ENCODE measurements at regions not wholly inside any gene's neighbourhood (a gene's known extent, or its start where the extent isn't known, plus 50 kb on each side); places are given as distances from the start of the nearest gene placed in this dataset.

DNA sequence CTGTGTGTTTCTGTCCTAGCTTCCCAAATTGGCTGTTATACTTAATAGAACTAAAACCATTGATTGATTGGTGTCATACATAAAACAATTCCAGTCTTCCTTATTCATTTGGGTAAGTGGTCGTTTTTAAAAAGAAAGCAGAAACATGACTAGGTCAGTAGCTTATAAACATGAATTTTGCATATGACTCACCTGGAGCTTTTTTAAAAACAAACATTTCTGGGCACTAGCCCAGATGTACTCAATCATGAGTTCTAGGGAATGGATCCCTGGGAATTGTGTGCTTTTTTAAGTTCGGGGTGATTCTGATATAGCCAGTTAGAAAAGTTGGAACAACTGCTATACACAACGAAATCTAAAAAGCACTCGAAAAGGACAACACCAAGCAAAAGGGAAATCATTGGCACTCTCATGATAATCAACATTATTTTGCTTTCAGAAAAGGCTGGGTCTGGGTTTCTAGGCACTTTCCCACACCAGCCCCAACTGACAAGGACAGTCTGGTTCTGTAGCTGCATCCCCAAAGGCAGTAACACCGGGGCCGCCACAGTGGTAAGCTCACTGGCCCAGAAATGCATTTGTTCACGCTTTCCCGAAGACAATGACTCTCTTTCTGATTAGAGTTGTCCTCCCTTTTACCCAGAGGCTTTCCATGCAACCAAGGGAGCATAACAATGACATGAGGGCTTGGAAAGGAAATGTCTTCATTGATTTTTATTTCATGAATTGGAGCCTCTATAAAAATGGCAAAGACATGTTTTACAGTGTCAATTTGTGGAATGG lies 664.9 kb upstream of the WWC1 start:
- Mint-ChIP-seq H3K27me3 (ENCODE audit: low read depth in 3 of 3) (peaks cover 0 to 4% (median 0%) of the 10 kb centered on the region in 3 donors), H3K4me3 (no peak overlapping the region), H3K4me1 (no peaks in the 10 kb centered on the region), H3K36me3 (no peaks in the 10 kb centered on the region), H3K27ac (no peak overlapping the region), H3K9me3 (peaks cover 0 to 22% (median 6%) of the 10 kb centered on the region in 6 donors)
- no peak for DNase-seq

DNA sequence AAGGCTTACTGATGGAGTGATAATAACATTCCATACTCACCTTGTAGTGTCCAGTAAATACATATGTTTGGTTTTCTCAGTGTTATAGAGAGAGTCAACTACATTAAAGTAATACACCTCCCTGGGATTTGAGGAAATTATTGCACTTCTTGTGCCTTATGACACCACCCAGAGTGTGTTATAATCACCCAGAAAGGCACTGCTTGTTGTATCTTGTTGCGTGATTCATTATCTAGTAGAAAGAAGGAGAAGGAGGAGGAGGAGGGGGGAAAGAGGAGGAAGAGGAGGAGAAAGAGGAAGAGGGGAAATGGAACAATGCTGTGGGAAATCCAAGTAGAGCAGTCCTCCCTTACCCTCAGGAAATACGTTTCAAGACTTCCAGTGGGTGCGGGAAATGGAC lies 661.8 kb upstream of the WWC1 start:
- peaks cover 0 to 11% (median 4%) of the 10 kb centered on the region in 6 donors for H3K9me3 Mint-ChIP-seq
- no peaks in the 10 kb centered on the region for H3K4me1 Mint-ChIP-seq
- H3K27ac Mint-ChIP-seq = no peak overlapping the region
- H3K36me3 Mint-ChIP-seq = no peaks in the 10 kb centered on the region
- no peak for DNase-seq
- H3K27me3 Mint-ChIP-seq (ENCODE audit: low read depth in 3 of 3) = peaks cover 0 to 4% (median 0%) of the 10 kb centered on the region in 3 donors
- no peak overlapping the region for H3K4me3 Mint-ChIP-seq

DNA sequence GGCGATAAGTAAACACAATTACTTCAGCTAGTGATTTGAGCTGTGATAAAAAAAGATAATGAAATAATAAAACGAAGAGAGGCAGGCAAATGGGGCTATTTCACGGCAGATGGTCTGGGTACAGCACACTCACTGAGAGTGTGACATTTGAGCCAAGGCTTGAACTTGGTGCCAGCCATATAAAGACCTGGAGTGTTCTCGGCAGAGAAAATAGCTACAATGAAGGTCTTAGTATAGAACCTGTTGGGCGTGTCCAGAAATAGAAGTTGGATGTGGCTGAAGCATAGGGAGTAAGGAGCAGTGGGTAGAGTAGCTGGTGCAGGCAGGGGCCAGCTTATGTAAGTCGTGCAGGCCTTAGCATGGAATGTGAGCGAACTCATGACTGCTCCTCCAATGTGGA lies 660.3 kb upstream of the WWC1 start:
- Mint-ChIP-seq H3K9me3 (peaks cover 0 to 5% (median 3%) of the 10 kb centered on the region in 6 donors), H3K27me3 (ENCODE audit: low read depth in 3 of 3) (peaks cover 0 to 4% (median 0%) of the 10 kb centered on the region in 3 donors), H3K4me3 (no peak overlapping the region), H3K27ac (no peak overlapping the region), H3K4me1 (no peaks in the 10 kb centered on the region), H3K36me3 (no peaks in the 10 kb centered on the region)
- DNase-seq = no peak

DNA sequence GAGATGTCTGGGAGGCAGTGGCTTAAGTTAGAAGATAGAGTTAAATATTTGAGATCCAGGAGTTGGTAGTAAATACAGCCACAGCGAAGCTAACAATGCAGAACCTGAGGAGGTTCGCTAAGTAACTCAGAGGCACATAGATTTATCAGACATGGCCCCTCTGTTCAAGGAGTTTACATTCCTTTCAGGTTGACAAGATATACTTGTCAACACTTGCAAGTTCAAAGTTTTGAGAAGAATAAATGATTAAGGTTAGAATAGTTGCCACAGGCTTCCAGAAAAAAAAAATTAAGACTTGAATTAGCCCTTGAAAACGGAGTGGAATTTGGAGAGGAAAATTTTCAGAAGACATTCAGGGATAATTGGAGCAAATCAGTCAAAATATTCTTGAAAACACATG lies 658.3 kb upstream of the WWC1 start:
- peaks cover 0 to 2% (median 0%) of the 10 kb centered on the region in 3 donors for H3K27me3 Mint-ChIP-seq (ENCODE audit: low read depth in 3 of 3)
- peaks cover 0 to 5% (median 2%) of the 10 kb centered on the region in 6 donors for H3K9me3 Mint-ChIP-seq
- no peak for DNase-seq
- H3K36me3 Mint-ChIP-seq = no peaks in the 10 kb centered on the region
- no peak overlapping the region for H3K27ac Mint-ChIP-seq
- no peaks in the 10 kb centered on the region for H3K4me1 Mint-ChIP-seq
- no peak overlapping the region for H3K4me3 Mint-ChIP-seq

DNA sequence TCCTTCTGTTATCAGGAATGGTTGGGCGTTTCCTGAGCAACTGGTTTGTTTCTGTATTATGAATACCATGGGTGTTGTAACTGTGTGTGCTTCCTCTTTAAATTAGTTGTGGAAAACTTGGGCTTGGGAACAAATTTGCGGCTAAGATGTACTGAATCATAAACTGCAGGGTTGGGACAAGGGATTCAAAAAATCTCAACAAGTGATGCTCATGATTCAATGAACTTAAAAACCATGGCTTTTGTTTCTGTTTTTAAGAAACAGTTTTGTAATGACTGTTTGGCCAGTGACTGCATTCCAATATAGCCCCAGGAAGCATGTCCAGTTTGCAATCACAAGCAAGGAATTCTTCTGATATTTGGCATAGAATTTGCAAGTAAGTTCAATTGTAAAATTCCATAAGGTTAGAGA lies 657.5 kb upstream of the WWC1 start:
- H3K27me3 Mint-ChIP-seq (ENCODE audit: low read depth in 3 of 3) = peaks cover 0 to 2% (median 0%) of the 10 kb centered on the region in 3 donors
- no peaks in the 10 kb centered on the region for H3K4me1 Mint-ChIP-seq
- H3K4me3 Mint-ChIP-seq = no peak overlapping the region
- no peak for DNase-seq
- H3K36me3 Mint-ChIP-seq = no peaks in the 10 kb centered on the region
- H3K9me3 Mint-ChIP-seq = peaks cover 0 to 5% (median 2%) of the 10 kb centered on the region in 6 donors
- no peak overlapping the region for H3K27ac Mint-ChIP-seq

DNA sequence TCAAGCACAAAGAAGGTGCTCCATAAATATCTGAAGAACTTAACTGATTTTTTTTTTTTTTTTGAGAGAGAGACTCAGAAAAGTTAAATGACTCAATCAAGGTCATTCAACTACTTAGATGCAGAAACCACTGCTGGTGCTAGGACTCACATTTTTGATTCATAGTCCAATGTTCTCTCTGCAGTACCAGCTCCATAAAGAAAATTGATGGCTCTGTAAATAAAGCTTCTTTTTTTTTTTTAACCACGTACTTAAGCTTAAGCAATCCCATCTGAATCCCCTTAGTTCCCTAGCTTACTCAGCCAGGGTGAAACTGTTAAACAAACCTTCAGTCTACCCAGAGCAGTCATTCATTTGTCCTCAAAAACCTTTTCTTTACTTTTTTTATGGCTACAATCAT lies 657.0 kb upstream of the WWC1 start:
- no peak for DNase-seq
- Mint-ChIP-seq H3K27ac (no peak overlapping the region), H3K4me3 (no peak overlapping the region), H3K9me3 (peaks cover 0 to 4% (median 2%) of the 10 kb centered on the region in 6 donors), H3K36me3 (no peaks in the 10 kb centered on the region), H3K27me3 (ENCODE audit: low read depth in 3 of 3) (peaks cover 0 to 2% (median 0%) of the 10 kb centered on the region in 3 donors), H3K4me1 (no peaks in the 10 kb centered on the region)

DNA sequence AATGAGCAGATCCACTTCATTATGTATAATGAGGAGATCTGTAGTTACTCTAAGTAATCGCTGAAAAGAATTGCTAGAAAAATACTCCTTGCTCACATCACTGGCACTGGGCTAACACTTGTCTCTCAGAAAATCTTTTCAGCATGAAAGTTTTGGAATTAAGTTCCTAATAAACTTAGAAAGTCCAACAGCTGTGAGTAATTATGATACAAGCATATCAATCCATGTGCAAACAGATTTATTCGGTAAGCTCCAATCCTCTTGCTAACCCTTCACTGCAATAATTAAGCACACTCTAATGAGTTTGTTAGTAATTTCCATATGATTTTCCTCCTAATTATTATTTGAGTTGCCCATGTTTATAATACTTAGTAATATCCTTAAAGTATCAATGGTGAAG lies 652.6 kb upstream of the WWC1 start:
- no peak overlapping the region for H3K27ac Mint-ChIP-seq
- no peaks in the 10 kb centered on the region for H3K36me3 Mint-ChIP-seq
- peaks cover 0 to 3% (median 0%) of the 10 kb centered on the region in 3 donors for H3K27me3 Mint-ChIP-seq (ENCODE audit: low read depth in 3 of 3)
- no peaks in the 10 kb centered on the region for H3K4me1 Mint-ChIP-seq
- DNase-seq = no peak
- H3K9me3 Mint-ChIP-seq = peaks cover 0 to 4% (median 0%) of the 10 kb centered on the region in 6 donors
- no peak overlapping the region for H3K4me3 Mint-ChIP-seq

DNA sequence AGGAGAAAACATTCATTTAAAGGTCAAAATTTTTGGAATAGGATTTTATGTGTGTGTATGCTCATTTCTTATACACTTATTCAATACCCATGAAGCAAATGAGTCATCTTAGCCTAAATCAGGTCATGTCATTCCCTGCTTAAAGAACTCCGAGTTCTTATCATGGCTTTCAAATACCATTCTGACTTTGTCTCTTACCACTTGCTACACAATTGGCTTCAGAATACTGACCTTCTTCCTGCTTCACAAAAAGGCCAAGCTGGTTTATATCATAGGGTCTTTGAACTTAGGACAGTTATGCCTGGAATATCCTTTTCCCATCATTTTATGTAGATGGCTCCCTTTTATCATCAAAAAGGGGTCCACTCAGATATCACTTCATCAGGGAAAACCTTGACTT lies 652.2 kb upstream of the WWC1 start:
- H3K4me1 Mint-ChIP-seq = no peaks in the 10 kb centered on the region

DNA sequence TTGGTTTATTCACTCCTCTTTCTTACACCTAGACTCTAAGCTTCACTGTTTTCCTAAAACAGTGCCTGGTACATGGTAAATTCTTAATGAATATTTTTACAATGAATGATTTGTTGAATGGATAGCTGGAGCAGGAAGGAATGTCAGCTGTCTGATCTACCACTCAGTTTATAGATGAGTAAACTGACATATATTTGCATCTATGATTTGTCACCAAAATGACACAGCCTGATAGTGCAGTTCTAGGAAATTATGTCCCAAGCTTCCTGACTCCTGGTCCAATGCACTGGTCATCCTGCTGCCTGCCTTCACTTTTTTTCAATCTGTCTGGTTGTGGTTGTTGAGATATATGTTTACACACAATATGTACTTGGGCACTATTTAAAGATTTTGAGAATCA lies 651.7 kb upstream of the WWC1 start:
- DNase-seq = no peak
- Mint-ChIP-seq H3K36me3 (no peaks in the 10 kb centered on the region), H3K27me3 (ENCODE audit: low read depth in 3 of 3) (peaks cover 0 to 3% (median 0%) of the 10 kb centered on the region in 3 donors), H3K9me3 (peaks cover 0 to 4% (median 0%) of the 10 kb centered on the region in 6 donors), H3K27ac (no peak overlapping the region), H3K4me3 (no peak overlapping the region), H3K4me1 (no peaks in the 10 kb centered on the region)

More for the DNA sequence above, 652.2 kb upstream of the WWC1 start:
- peaks cover 0 to 3% (median 0%) of the 10 kb centered on the region in 3 donors for H3K27me3 Mint-ChIP-seq (ENCODE audit: low read depth in 3 of 3)
- H3K4me3 Mint-ChIP-seq = no peak overlapping the region
- H3K36me3 Mint-ChIP-seq = no peaks in the 10 kb centered on the region
- no peak for DNase-seq
- peaks cover 0 to 4% (median 0%) of the 10 kb centered on the region in 6 donors for H3K9me3 Mint-ChIP-seq
- no peak overlapping the region for H3K27ac Mint-ChIP-seq

DNA sequence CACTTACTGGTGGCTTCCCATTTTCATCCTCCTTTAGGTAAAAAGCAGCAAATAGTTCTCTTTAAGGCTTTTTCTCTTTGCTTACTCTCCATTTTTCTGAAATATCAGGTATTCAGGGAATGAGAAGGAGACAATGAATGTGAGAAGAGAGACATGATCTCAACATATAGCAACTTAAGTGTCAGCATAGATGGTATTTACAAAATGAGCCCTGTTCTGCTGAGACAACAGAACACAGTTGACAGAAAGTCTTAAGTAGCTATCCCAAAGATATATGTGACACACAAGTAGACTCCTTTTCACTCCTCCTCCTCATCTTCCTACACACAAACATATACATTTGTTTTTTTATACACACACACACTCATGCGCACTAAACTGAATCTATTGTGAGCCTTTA lies 649.3 kb upstream of the WWC1 start:
- Mint-ChIP-seq H3K36me3 (no peaks in the 10 kb centered on the region), H3K9me3 (peaks cover 0 to 4% (median 1%) of the 10 kb centered on the region in 6 donors), H3K4me1 (no peaks in the 10 kb centered on the region), H3K27ac (no peak overlapping the region), H3K4me3 (no peak overlapping the region), H3K27me3 (ENCODE audit: low read depth in 3 of 3) (peaks cover 0 to 3% (median 0%) of the 10 kb centered on the region in 3 donors)
- DNase-seq = no peak

DNA sequence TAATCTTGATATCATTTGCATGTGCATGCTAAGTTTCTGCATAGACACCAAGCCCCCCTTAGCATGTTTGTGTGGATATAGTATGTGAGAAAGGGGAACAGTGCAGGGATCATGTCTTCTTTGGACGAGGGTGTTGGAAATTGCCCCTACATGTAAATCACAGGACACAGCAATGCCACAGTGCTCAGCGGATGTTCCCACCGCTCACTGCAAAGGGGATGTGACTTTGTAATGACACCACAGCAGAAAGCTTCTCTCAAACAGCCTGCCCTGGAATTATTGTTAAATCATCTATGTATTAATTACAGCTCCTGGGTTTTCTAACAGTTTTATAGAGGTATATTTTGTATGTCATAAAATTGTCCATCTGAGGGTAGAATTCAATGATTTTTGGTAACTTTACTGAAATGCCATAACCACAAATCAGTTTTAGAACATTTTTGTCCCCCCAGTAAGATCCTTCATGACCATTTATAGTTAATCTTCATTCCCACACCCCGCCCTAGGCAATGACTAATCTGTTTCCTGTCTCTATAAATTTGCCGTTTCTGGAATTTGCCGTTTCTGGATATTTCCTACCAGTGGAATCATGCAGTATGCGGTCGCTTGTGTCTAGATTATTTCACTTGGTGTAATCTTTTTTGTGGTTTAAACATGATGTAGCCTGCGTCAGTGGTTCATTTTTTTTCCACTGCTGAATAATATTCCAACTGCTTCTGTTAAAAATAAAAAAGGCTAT lies 648.5 kb upstream of the WWC1 start:
- H3K9me3 Mint-ChIP-seq = peaks cover 0 to 4% (median 1%) of the 10 kb centered on the region in 6 donors

DNA sequence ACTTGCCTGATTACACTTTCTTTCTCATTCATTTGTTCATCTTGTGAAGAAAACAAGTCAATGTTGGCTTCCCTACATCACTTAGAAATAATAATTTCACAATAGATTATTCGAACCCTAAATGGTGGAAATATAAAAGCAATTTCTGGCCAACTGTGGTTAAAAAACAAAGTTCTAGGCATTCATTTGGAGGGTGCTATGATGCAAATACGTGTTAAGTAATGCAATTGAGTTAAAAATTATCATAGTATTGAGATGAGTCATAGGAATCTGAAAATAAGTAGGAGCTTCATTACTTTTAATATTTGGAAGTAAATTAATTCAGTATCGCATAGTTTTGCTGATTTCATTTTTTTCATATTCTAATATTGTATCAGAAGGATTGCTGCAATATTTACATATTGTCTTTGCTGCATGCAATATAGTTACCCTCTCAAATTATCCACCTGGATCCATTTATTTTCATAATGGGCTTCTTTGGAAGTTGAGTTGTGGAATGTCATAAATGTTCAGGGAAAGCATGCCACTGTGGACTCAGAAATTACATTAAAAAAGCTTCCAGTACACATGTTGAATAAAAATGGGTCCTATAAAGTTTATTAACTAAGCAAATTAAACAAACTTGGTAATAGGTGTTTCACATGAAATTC lies 647.7 kb upstream of the WWC1 start:
- no peak for DNase-seq
- H3K27me3 Mint-ChIP-seq (ENCODE audit: low read depth in 3 of 3) = peaks cover 0 to 3% (median 0%) of the 10 kb centered on the region in 3 donors
- peaks cover 0 to 4% (median 1%) of the 10 kb centered on the region in 6 donors for H3K9me3 Mint-ChIP-seq
- H3K27ac Mint-ChIP-seq = no peak overlapping the region
- no peak overlapping the region for H3K4me3 Mint-ChIP-seq
- H3K4me1 Mint-ChIP-seq = no peaks in the 10 kb centered on the region
- H3K36me3 Mint-ChIP-seq = no peaks in the 10 kb centered on the region

More for the DNA sequence above, 648.5 kb upstream of the WWC1 start:
- H3K27ac Mint-ChIP-seq = no peak overlapping the region
- no peak overlapping the region for H3K4me3 Mint-ChIP-seq
- peaks cover 0 to 3% (median 0%) of the 10 kb centered on the region in 3 donors for H3K27me3 Mint-ChIP-seq (ENCODE audit: low read depth in 3 of 3)
- DNase-seq = no peak
- H3K4me1 Mint-ChIP-seq = no peaks in the 10 kb centered on the region
- H3K36me3 Mint-ChIP-seq = no peaks in the 10 kb centered on the region

DNA sequence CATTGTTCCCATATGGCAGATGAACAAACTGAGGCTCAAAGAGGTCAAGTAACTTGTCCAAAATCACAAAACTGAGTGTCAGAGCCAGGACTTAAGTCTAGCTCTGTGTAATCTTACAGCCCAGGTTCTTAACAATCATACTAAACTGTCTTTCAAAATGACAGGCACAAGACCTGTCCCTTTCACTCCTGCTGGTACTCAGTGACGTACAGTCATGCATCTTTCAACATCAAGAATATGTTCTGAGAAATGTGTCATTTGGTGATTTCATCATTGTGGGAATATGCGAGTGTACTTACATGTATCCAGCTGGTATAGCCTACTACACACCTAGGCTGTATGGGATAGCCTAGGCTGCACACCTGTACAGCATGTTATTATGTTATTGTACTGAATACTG lies 646.8 kb upstream of the WWC1 start:
- DNase-seq = no peak
- Mint-ChIP-seq H3K27me3 (ENCODE audit: low read depth in 3 of 3) (peaks cover 0 to 3% (median 0%) of the 10 kb centered on the region in 3 donors), H3K4me1 (no peaks in the 10 kb centered on the region), H3K27ac (no peak overlapping the region), H3K36me3 (no peaks in the 10 kb centered on the region), H3K4me3 (no peak overlapping the region), H3K9me3 (peaks cover 0 to 4% (median 1%) of the 10 kb centered on the region in 6 donors)

DNA sequence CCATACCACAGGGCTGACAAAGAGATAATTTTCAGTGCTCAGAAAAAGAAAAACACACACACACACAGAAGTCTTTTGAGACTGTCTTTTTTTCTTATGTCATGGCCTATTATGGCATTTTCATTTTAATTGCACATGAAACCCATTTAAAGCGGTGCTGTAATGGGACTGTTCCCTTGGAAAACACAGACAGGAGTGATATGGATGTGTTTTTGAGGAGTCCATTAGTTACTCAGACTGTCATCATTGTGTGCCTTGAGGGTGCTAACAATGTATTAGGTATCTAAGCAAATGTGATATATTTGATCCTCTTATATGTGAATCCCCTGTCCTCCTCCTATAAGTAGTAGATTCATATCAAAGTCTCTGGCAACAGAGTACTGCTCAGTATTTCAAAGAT lies 642.0 kb upstream of the WWC1 start:
- no peak for DNase-seq
- Mint-ChIP-seq H3K9me3 (peaks cover 0 to 10% (median 2%) of the 10 kb centered on the region in 6 donors), H3K4me1 (no peaks in the 10 kb centered on the region), H3K27ac (no peak overlapping the region), H3K4me3 (no peak overlapping the region), H3K27me3 (ENCODE audit: low read depth in 3 of 3) (no peaks in the 10 kb centered on the region), H3K36me3 (no peaks in the 10 kb centered on the region)
